T-helper 17 cell (primary cell): ENCODE measurements at regions not wholly inside any gene's neighbourhood (a gene's known extent, or its start where the extent isn't known, plus 50 kb on each side); places are given as distances from the start of the nearest gene placed in this dataset.

Source experiments
- ATAC-seq: fragments of 150-1000 bp; cut with Tn5 transposase; 2 replicates; pipeline ENCODE4 v1.10.0; 2021; ENCODE audit warnings: mild to moderate bottlenecking, moderate library complexity
- DNase-seq, 3 donors: peaks; one replicate each; pipeline versions ENCODE4 v3.0.0 to v3.0.0-alpha.2; 2020 to 2021
- H3K9me3 ChIP-seq: one replicate; pipeline ENCODE4 v1.7.0; 2013; ENCODE audit warnings: low read length, mild to moderate bottlenecking; ENCODE audit not compliant: control insufficient read depth, poor library complexity, severe bottlenecking
- H3K27ac Mint-ChIP-seq: one replicate; pipeline ENCODE4 v1.8.0; 2022; ENCODE audit warnings: mild to moderate bottlenecking, moderate library complexity, mixed read lengths
- H3K27me3 Mint-ChIP-seq: one replicate; pipeline ENCODE4 v1.8.0; 2022; ENCODE audit warnings: mixed read lengths
- H3K36me3 Mint-ChIP-seq: one replicate; pipeline ENCODE4 v1.8.0; 2022; ENCODE audit warnings: low read depth, mixed read lengths
- H3K4me1 Mint-ChIP-seq: one replicate; pipeline ENCODE4 v1.8.0; 2022; ENCODE audit warnings: mild to moderate bottlenecking, mixed read lengths
- H3K4me3 Mint-ChIP-seq: one replicate; pipeline ENCODE4 v1.8.0; 2022; ENCODE audit warnings: mild to moderate bottlenecking, moderate library complexity, mixed read lengths

DNA sequence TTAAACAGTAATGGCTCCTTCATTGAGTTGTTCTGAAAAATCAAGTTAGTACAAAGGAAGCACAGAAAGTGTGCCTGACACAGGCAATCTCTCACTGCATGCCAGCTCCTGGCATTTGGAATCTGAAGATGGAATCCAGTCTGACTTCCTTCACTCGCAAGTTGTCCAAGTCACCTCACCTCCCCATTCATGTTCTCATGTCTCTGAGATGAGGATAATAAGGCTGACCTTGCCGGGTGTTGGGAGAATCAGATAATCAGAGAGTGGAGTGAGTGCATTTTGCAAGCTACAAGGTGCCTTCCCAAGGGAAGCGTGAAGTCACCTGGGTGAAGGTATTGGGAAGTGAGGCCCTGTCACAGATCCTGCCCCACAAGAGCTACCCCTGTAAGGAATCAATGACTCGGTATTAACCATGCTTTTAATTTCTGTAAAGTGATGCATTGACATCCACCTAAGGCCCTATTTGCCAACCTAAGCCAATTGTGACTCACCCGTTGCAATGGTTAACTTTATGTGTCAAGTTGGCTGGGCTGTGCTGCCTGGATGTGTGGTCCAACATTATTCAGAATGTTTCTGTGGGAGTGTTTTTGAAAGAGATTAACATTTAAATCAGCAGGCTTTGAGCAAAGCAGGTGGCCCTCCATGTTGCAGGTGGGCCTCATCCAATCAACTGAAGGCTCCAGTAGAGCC is 62.5 kb upstream of the TARBP1 start:
- H3K9me3 ChIP-seq, result no peaks in the 10 kb centered on the region
- no peak for ATAC-seq
- Mint-ChIP-seq H3K4me1 (peaks cover 17% of the 10 kb centered on the region), H3K27me3 (peaks cover 22% of the 10 kb centered on the region), H3K4me3 (no peak overlapping the region), H3K36me3 (no peaks in the 10 kb centered on the region), H3K27ac (no peak overlapping the region)
- no peak for DNase-seq

GRCh38 chr1:234540404-234540762 is 61.4 kb upstream of the TARBP1 start:
- H3K4me1 Mint-ChIP-seq, result peaks cover 15% of the 10 kb centered on the region
- no peak for DNase-seq
- peaks cover 19% of the 10 kb centered on the region for H3K27me3 Mint-ChIP-seq
- H3K36me3 Mint-ChIP-seq, result no peaks in the 10 kb centered on the region
- no peaks in the 10 kb centered on the region for H3K9me3 ChIP-seq
- H3K4me3 Mint-ChIP-seq, result no peak overlapping the region
- ATAC-seq, result no peak
- no peak overlapping the region for H3K27ac Mint-ChIP-seq

DNA sequence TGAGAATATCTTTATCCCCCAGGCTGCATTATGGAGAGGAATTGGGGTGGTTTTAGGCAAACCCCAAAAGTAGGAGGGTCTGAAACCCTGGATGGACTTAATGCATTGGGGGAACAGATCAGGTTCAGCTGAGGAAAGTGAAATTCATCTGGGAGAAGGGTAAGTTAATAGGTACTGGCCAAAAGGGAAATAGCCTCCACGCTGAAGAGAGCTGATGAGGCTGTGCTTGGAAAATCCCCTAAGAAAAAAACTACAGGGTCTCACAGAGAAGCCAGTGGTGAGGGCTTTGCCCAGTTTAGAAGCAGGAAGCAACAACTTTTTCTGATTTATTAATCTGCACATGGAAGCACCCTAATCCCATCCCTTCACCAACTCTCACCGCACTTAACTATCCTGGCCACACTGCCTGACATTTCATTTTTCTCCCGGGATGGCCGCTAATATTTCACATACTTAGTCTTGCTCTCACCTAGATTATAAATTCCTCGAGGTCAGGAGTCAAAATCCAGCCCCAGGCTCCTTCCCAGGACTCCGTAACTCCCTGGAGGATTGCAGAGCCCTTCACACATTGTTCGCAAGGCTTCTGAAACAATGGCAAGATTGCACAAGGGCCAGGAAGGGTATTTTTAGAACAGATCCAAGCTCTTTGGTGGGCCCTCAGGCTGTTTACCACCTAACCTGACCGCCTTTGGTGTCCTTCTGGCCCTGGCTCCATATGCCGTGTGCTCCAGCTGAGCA is 60.9 kb upstream of the TARBP1 start:
- H3K27ac Mint-ChIP-seq, result no peak overlapping the region

GRCh38 chr1:234538930-234539649 is 60.1 kb upstream of the TARBP1 start:
- Mint-ChIP-seq H3K4me1 (peaks cover 7% of the 10 kb centered on the region), H3K27ac (no peak overlapping the region), H3K27me3 (peaks cover 20% of the 10 kb centered on the region), H3K36me3 (no peaks in the 10 kb centered on the region), H3K4me3 (no peak overlapping the region)
- ATAC-seq, result no peak
- no peaks in the 10 kb centered on the region for H3K9me3 ChIP-seq
- no peak for DNase-seq

More for the DNA sequence above, 60.9 kb upstream of the TARBP1 start:
- Mint-ChIP-seq H3K36me3 (no peaks in the 10 kb centered on the region), H3K4me3 (no peak overlapping the region), H3K27me3 (peaks cover 19% of the 10 kb centered on the region), H3K4me1 (peaks cover 13% of the 10 kb centered on the region)
- no peak for ATAC-seq
- H3K9me3 ChIP-seq, result no peaks in the 10 kb centered on the region
- no peak for DNase-seq

DNA sequence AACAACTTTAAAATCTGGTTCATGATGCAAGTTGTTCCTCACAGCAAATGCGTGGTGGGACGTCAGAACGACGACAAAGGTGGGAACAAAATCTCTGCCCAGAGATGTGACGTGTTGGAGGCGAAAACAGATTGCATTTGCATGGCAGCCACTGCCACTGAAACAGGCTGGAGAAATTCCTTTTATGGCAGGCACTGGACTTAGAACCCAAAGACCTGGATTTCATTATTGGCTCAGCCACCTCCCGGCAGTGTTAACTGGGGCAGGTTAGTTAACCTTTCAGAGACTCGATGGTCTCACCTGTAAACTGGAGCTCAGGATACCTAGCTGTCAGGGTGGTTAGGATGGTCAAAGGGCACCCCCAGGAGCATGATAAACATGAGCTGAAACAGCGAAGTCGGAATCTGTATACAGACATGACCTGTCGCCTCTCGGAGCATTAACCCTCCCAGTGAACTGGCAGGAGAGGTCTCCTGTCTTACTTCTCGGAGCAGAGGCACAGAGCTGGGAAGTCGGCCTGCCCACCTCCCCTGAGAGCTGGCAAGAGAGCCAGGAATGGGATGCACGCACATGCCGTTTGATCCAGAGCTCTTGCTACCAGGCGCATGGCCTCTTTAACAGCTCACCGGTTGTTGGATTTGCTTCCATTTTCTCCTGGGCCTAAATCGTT is 59.2 kb upstream of the TARBP1 start:
- ATAC-seq (no peak), DNase-seq (no peak)
- peaks cover 20% of the 10 kb centered on the region for H3K27me3 Mint-ChIP-seq
- peaks cover 6% of the 10 kb centered on the region for H3K4me1 Mint-ChIP-seq
- no peak overlapping the region for H3K4me3 Mint-ChIP-seq
- H3K36me3 Mint-ChIP-seq, result no peaks in the 10 kb centered on the region
- H3K9me3 ChIP-seq, result no peaks in the 10 kb centered on the region
- H3K27ac Mint-ChIP-seq, result no peak overlapping the region

DNA sequence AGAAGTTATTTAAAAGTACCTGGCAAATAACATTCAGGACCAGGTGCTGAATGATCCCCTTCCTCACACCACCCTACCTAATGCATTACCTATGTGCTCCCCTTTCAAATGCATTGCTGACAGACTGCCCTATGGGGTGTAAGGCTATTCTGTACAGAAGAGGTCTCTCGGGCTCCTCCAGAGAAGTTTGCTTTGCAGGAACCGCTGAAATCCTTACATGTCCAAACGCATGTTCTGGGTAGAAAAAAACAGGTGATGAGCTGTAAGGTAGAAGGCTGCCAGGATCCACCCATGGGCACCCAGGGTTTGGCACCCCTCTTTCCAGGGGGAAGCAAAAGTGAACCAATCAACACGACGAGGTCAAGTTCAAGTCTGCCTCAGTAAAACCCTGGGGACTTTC is 58.3 kb upstream of the TARBP1 start:
- Mint-ChIP-seq H3K27me3 (peaks cover 22% of the 10 kb centered on the region), H3K36me3 (peaks cover under 1% of the 10 kb centered on the region), H3K4me1 (peaks cover 5% of the 10 kb centered on the region), H3K27ac (no peak overlapping the region), H3K4me3 (no peak overlapping the region)
- H3K9me3 ChIP-seq, result no peaks in the 10 kb centered on the region
- DNase-seq (no peak), ATAC-seq (no peak)

DNA sequence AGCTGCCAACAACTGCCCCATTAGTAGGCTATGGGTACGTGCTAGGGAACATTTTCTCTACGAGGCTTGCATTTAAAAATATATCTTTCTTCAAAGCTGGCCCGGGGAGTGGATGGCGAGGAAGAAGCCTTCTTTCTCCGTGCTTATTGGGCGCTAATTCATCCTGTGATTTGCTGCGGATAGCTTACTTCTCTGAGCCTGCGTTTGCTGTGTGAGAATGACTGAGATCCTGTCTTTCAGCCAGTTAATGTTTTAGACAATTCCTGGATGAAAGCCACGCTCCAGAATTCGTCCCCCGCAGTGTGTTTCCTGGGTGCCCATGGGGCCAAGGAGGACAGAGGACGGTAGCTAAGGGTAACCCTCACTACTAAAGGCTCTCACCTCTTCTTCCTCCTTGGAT is 57.8 kb upstream of the TARBP1 start:
- Mint-ChIP-seq H3K36me3 (peaks cover 2% of the 10 kb centered on the region), H3K27me3 (peaks cover 24% of the 10 kb centered on the region), H3K4me1 (peaks cover 5% of the 10 kb centered on the region), H3K4me3 (no peak overlapping the region), H3K27ac (no peak overlapping the region)
- ATAC-seq (no peak), DNase-seq (no peak)
- H3K9me3 ChIP-seq, result no peaks in the 10 kb centered on the region

GRCh38 chr1:234535763-234536515 is 57.0 kb upstream of the TARBP1 start:
- Mint-ChIP-seq H3K4me1 (peaks cover 5% of the 10 kb centered on the region), H3K27ac (peak overlapping the region; percentile 41), H3K4me3 (no peak overlapping the region), H3K27me3 (peaks cover 24% of the 10 kb centered on the region), H3K36me3 (peaks cover 2% of the 10 kb centered on the region)
- DNase-seq (no peak), ATAC-seq (no peak)
- no peaks in the 10 kb centered on the region for H3K9me3 ChIP-seq

DNA sequence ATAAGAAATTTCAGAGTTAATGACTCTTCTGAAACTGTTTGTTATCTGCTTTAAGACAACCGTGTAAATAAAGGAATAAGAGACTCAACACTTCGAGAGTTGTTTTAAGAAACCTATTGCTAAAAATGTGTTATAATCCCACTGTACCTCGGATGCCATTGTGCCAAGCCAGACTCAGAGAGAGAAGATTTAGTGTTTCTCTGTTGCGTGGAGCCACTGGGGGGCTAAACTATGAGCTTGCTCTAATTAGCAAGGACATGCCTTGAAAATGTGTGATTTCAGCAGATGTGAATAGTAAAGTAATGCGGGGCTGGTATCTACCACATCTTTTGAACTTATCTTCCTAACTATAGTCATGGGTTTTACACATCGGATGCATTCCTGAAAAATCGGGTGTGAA is 56.2 kb upstream of the TARBP1 start:
- DNase-seq (no peak), ATAC-seq (no peak)
- peaks cover 25% of the 10 kb centered on the region for H3K27me3 Mint-ChIP-seq
- no peak overlapping the region for H3K4me3 Mint-ChIP-seq
- H3K27ac Mint-ChIP-seq, result peak overlapping the region; percentile 41
- H3K36me3 Mint-ChIP-seq, result peaks cover 2% of the 10 kb centered on the region
- peaks cover 5% of the 10 kb centered on the region for H3K4me1 Mint-ChIP-seq
- H3K9me3 ChIP-seq, result no peaks in the 10 kb centered on the region

DNA sequence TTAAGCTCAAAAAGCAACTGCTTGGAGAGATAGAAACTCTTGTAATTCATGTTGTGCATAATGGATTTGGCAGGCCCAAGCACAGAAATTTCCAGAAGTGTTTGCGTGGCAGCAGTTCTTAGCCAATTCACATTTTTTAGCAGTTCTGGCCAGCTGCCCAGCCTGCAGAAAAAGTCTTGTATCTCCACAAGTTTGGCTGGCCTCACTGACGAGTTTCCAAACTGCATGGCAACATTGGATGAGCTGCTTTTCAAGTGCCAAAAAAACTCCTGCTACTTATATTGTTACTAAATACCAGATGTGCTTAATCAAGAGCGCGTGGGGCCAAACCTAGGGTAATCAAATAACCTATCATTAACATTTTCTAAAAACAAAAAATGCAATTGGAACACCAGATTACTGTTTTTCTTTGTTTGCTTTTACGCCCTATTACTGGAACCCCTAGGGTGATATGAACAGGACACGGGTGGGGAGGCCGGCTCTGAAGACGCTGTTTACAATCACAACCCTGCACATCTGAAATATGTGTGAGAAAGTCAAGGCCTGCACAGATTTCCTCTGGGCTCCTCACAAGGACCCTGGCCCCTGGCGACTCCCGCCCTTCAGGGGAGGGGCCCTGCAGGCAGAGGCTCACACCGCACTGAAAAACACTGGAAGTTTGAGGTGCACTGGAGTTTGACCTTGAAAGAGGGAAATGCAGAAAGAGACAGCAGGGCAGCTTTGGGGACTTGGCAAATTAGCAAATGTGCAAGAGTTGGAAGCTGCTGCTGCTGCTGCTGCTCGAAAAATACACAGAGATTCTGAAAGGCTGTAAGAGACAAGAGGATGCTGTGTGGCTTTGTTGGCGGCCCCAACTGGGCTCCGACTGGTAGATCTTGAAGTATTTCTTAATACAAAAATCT is 55.2 kb upstream of the TARBP1 start:
- H3K27me3 Mint-ChIP-seq, result peaks cover 22% of the 10 kb centered on the region

GRCh38 chr1:234533034-234533891 is 54.3 kb upstream of the TARBP1 start:
- Mint-ChIP-seq H3K27me3 (peaks cover 31% of the 10 kb centered on the region), H3K27ac (no peak overlapping the region), H3K4me3 (no peak overlapping the region), H3K36me3 (peaks cover 2% of the 10 kb centered on the region), H3K4me1 (peaks cover 5% of the 10 kb centered on the region)
- ATAC-seq (no peak), DNase-seq (no peak)
- no peaks in the 10 kb centered on the region for H3K9me3 ChIP-seq

More for the DNA sequence above, 55.2 kb upstream of the TARBP1 start:
- Mint-ChIP-seq H3K4me1 (peaks cover 5% of the 10 kb centered on the region), H3K36me3 (peaks cover 2% of the 10 kb centered on the region), H3K4me3 (no peak overlapping the region), H3K27ac (no peak overlapping the region)
- ATAC-seq, result no peak
- no peaks in the 10 kb centered on the region for H3K9me3 ChIP-seq
- no peak for DNase-seq
